Small intestine (tissue), 7 donors: ENCODE measurements at regions not wholly inside any gene's neighbourhood (a gene's known extent, or its start where the extent isn't known, plus 50 kb on each side); places are given as distances from the start of the nearest gene placed in this dataset.
"Not testable (repeated sequence)": the region's sequence is repeated elsewhere in the genome, so short reads cannot be mapped to it uniquely, and the experiment has no call there.

Experiments used
- DNase-seq, 2 donors: peaks; one replicate each; pipeline versions ENCODE4 v3.0.0 to v3.0.0-alpha.2; 2013
- FAIRE-seq: peaks from 2 replicates; lab custom pipeline; 2012; peaks lifted over from hg19 to GRCh38; lab: Jason Lieb, UNC
- H3K27ac ChIP-seq, 3 donors: one replicate each; pipeline ENCODE4 v1.5.1; 2013; ENCODE audit warnings: low read length in 2 of 3, mild to moderate bottlenecking in 2 of 3, control low read depth in 1 of 3, inconsistent platforms in 1 of 3, low read depth in 1 of 3, moderate library complexity in 1 of 3
- H3K27me3 ChIP-seq, 3 donors: one replicate each; pipeline ENCODE4 v1.6.1; 2013; ENCODE audit warnings: low read length in 3 of 3, inconsistent platforms in 1 of 3; ENCODE audit not compliant: control insufficient read depth in 3 of 3, insufficient read depth in 3 of 3
- H3K36me3 ChIP-seq, 3 donors: one replicate each; pipeline ENCODE4 v1.6.1; 2013; ENCODE audit warnings: low read length in 3 of 3, inconsistent platforms in 1 of 3, low read depth in 1 of 3, mild to moderate bottlenecking in 1 of 3, moderate library complexity in 1 of 3; ENCODE audit not compliant: control insufficient read depth in 3 of 3, insufficient read depth in 2 of 3
- H3K4me1 ChIP-seq, 3 donors: one replicate each; pipeline ENCODE4 v1.6.1; 2013; ENCODE audit warnings: low read length in 2 of 3, inconsistent platforms in 1 of 3, low read depth in 1 of 3, mild to moderate bottlenecking in 1 of 3, moderate library complexity in 1 of 3; ENCODE audit not compliant: control insufficient read depth in 3 of 3, insufficient read depth in 2 of 3
- H3K4me3 ChIP-seq, 3 donors: one replicate each; pipeline ENCODE4 v1.5.1; 2013; ENCODE audit warnings: low read length in 3 of 3, control low read depth in 1 of 3, inconsistent platforms in 1 of 3, low read depth in 1 of 3, mild to moderate bottlenecking in 1 of 3, moderate library complexity in 1 of 3
- H3K9me3 ChIP-seq, 2 donors: one replicate each; pipeline ENCODE4 v1.6.1; 2013; ENCODE audit warnings: low read depth in 1 of 2, low read length in 1 of 2; ENCODE audit not compliant: control insufficient read depth in 2 of 2, insufficient read depth in 1 of 2
- WGBS, 3 donors: extraction: QIAGEN DNeasy Blood & Tissue Kit; methylation state at CpG; one replicate each; pipeline ENCODE4 v1.1.7; 2013; 5-methylcytosine and 5-hydroxymethylcytosine counted together
- donor health status: healthy with polysubstance abuse.
- donor health status: control.
- donor health status: control.
- donor health status: Bipolar disorder and iron deficiency.
- donor health status: healthy.

DNA sequence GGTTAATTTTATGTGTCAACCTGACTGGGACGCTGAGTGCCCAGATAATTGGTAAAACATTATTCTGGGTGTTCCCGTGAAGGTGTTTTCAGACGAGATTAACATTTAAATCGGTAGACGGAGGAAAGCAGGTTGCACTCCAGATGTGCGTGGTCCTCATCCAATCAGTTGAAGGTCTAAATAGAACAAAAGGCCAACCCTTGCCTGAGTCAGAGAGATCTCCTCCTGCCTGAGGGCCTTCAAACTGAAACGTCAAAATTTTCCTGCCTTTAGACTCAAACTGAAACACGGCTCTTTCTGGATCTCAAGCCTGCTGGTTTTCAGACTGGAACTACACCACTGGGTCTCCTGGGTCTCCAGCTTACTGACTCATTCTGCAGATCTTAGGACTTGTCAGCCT lies 70.9 kb downstream of the NPIPA5 start:
- not testable (repeated sequence) for DNase-seq, H3K36me3 ChIP-seq, H3K9me3 ChIP-seq, H3K27ac ChIP-seq, H3K27me3 ChIP-seq, H3K4me1 ChIP-seq, FAIRE-seq, H3K4me3 ChIP-seq
- 72 to 84% (median 78%) methylated on average over 6 to 8 of the region's 8 CpGs for WGBS, 3 donors

DNA sequence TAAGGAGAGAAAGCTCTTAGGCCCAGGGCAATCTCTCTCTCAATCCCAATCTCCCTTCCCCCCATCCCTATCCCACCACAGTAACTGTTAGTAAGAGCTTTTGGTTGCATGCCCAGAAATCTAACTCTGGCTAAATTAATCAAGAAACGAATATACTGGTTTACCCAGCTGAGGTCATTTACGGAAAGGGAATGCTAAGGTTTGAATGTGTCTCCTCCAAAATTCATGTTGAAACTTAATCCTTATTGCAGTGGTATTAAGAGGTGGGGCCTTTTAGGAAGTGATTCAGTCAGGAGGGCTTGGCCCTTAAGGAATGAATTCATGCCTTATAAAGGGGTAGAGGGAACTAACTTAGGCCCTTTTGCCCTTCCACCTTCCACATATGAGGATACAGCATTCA lies 72.2 kb downstream of the NPIPA5 start:
- H3K4me1 ChIP-seq, FAIRE-seq, H3K27me3 ChIP-seq, H3K27ac ChIP-seq, DNase-seq, H3K4me3 ChIP-seq, H3K36me3 ChIP-seq, H3K9me3 ChIP-seq: not testable (repeated sequence)
- 55 to 72% (median 68%) methylated on average over 2 of the region's 2 CpGs for WGBS, 3 donors

DNA sequence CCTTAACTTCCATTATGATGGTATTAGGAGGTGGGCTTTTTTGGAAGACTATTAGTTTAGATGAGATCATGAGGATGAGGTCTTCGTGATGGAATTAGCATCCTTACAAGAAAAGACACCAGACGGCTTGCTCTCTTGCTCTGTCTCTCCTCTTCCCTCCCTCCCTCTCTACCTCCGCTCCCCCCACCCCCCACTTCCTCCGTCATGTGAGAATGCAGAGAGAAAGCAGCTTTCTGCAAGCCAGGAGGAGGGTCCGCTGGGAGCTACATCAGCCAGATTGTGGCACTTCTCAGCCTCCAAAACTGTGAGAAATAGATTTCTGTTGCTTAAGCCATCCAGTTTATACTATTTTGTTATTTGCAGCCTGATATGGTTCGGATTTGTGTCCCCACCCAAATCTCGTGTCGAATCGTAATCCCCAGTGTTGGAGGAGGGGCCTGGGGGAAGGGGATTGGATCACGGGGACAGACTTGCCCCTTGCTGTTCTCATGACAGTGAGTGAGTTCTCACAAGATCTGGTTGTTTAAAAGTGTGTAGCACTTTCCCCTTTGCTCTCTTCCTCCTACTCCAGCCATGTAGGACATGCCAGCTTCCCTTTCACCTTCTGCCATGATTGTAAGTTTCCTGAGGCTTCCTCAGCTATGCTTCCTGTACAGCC lies 74.3 kb downstream of the NPIPA5 start:
- H3K4me1 ChIP-seq = not testable (repeated sequence)

DNA sequence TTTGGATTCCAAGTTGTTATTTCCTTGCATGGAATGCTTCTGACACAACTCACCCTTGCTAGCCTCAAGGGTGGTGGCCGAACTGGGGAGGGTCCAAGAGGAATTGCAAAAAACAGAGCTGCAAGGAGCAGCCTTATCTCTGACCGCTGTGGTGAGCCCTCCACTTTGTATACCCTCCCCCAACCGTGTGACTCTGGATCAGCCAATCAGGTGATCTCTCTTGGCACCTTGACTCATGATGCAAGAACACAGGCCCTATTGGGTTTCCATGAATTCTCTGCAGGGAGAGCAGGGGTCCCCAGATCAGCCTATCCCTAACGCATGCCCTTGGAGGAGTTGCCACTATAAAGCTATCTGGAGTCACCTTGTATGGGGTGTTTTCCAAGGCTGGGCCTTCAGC lies 81.0 kb downstream of the NPIPA5 start:
- not testable (repeated sequence) for H3K4me3 ChIP-seq, H3K36me3 ChIP-seq, H3K27me3 ChIP-seq, DNase-seq, FAIRE-seq, H3K27ac ChIP-seq, H3K9me3 ChIP-seq, H3K4me1 ChIP-seq
- WGBS, 3 donors = 75 to 95% (median 88%) methylated on average over 1 of the region's 4 CpGs

More for the DNA sequence above, 74.3 kb downstream of the NPIPA5 start:
- not testable (repeated sequence) for H3K9me3 ChIP-seq, H3K27me3 ChIP-seq, DNase-seq, FAIRE-seq, H3K36me3 ChIP-seq, H3K4me3 ChIP-seq, H3K27ac ChIP-seq
- WGBS, 3 donors = 19 to 27% (median 20%) methylated on average over 5 to 8 of the region's 10 CpGs

DNA sequence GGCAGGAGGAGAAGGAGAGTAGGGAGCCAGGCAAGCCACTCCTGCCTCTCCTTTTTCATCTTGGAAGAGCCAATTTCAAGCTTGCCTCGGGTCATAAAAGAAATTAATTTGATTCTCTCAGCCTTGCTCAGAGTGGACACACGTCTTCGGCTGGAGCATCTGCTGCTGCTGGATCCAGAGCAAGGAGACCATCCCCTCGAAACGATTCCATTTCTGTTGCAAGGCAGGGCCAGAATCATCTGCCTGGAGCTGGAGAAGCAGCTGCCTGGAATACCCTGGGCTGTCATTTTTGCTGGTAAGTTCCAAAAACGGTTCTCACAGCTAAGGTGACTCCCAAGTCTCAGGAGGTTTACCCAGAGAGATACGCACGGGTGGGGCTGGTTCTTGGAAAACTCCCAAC lies 103.3 kb downstream of the NPIPA5 start:
- not testable (repeated sequence) for H3K36me3 ChIP-seq, FAIRE-seq, H3K4me3 ChIP-seq, H3K9me3 ChIP-seq, H3K27ac ChIP-seq, H3K27me3 ChIP-seq, H3K4me1 ChIP-seq
- 52 to 65% (median 54%) methylated on average over 7 to 8 of the region's 8 CpGs for WGBS, 3 donors
- DNase-seq = peak in 1 of 2 donors; percentile 1

DNA sequence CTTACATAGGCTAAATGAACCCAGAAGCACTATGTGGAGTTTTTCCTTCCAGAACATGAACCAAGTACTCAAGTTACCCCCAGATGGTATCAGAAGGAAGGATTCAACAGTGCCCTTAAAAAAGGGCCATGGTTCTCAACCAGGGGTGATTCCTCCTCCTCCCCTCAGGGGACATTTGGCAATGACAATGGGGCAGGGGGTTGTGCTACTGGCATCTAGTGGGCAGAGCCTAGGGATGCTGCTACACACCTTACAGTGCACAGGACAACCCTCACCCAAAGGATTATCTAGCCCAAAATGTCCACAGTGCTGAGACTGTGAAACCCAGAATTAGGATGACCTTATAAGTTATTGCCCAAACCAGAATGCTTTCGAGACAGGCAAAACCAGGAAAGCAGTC lies 104.1 kb downstream of the NPIPA5 start:
- H3K9me3 ChIP-seq, H3K27me3 ChIP-seq, H3K4me3 ChIP-seq, H3K4me1 ChIP-seq, H3K27ac ChIP-seq, DNase-seq, H3K36me3 ChIP-seq, FAIRE-seq: not testable (repeated sequence)
- 75 to 83% (median 80%) methylated on average over 1 of the region's 1 CpG for WGBS, 3 donors

DNA sequence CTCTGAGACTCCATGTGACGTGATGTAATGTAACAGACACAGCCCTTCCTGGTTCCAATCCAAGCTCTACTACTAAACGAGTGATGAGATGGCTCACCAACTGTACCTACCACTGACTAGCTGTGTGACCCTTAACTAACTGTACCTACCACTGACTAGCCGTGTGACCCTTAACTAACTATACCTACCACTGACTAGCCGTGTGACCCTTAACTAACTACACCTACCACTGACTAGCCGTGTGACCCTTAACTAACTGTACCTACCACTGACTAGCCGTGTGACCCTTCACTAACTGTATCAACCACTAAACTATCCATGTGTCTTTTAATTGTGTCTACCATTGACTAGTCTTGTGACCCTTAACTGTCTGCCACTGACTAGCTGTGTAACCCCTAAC lies 111.2 kb downstream of the NPIPA5 start:
- not testable (repeated sequence) for FAIRE-seq

DNA sequence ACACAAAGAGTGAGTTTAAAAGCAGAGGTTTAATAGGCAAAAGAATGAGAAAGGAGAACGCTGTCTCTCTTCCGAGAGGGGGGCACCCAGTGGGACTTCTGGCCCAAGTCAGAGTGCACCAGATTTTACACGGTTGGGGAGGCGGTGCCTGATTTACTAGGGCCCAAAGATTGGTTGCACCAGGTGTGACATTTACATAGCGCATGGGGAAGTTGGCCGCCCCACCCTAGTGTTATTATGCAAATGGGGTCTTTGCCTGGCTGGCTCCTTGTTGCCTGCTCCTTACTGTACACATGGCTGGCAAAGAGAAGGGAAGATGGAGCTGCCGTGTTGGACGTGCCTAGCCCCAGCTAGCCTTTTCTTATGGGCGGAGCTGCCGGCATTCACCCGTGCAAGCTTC lies 115.9 kb downstream of the NPIPA5 start:
- H3K36me3 ChIP-seq, FAIRE-seq, H3K9me3 ChIP-seq, DNase-seq, H3K27me3 ChIP-seq, H3K27ac ChIP-seq, H3K4me3 ChIP-seq, H3K4me1 ChIP-seq: not testable (repeated sequence)
- WGBS, 3 donors = 32 to 43% (median 41%) methylated on average over 8 to 11 of the region's 11 CpGs

More for the DNA sequence above, 111.2 kb downstream of the NPIPA5 start:
- WGBS, 3 donors = 81 to 85% (median 82%) methylated on average over 5 to 6 of the region's 6 CpGs
- H3K27ac ChIP-seq, H3K36me3 ChIP-seq, H3K27me3 ChIP-seq, DNase-seq, H3K4me3 ChIP-seq, H3K9me3 ChIP-seq, H3K4me1 ChIP-seq: not testable (repeated sequence)

DNA sequence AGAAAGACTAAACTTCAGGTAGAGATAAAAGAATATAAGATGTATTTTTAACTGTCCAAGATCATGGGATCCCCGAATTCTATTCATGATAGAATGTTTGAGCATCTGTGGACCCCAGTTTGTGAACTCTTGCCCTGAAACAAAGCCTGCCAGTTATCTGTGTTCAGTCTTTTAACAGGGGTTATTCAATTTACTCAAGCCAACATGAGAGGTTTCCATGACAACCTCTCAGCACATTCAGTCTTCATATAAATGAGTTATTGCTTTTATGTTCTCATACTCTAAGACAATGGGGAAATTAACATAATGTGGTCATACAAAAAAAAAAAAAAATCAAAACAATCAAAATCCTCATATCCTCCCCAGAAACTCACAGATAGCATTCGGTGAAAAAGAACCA lies 130.1 kb downstream of the NPIPA5 start:
- not testable (repeated sequence) for FAIRE-seq, H3K4me3 ChIP-seq, H3K4me1 ChIP-seq, H3K27ac ChIP-seq, H3K27me3 ChIP-seq, H3K9me3 ChIP-seq, DNase-seq, H3K36me3 ChIP-seq
- WGBS, 3 donors = no CpG with 5 or more reads among the region's 2 CpGs
